AML-193 (cell line): ENCODE measurements at regions not wholly inside any gene's neighbourhood (a gene's known extent, or its start where the extent isn't known, plus 50 kb on each side); places are given as distances from the start of the nearest gene placed in this dataset.
"Not testable (repeated sequence)": the region's sequence is repeated elsewhere in the genome, so short reads cannot be mapped to it uniquely, and the experiment has no call there.

Experiments used
- DNase-seq, 2 experiments: peaks; one replicate each; lab custom pipeline; 2025; lab: John Stamatoyannopoulos, UW

GRCh38 chr12:111248236-111249017 is 120.5 kb downstream of the PHETA1 start:
- DNase-seq = no peak

GRCh38 chr12:111247083-111247783 is 121.7 kb downstream of the PHETA1 start:
- DNase-seq = no peak

DNA sequence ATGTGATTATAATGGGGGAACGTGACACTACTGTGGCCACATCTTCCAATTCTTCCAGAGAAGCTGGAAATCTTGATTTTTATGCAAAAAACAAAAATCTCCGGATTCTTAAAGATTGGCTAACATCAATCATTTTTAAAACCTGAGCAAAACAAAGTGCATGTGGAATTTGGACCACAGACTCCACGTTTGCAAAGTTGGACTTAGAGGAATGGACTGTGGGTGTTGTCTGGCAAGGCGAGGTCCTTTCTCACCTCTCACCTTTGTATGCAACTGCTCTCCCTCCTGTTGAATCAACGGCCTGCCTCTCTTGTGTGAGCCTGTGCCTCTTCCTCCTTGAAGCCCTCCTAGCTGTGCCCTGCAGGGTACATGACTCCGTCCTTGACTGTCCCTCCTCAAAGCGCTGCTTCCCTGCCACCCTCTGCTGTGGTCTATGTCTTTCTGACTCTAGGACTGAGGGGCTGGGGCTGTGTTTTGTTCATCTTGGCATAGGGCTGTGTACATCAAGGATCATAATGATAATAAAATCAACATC is 122.4 kb downstream of the PHETA1 start:
- DNase-seq = no peak

DNA sequence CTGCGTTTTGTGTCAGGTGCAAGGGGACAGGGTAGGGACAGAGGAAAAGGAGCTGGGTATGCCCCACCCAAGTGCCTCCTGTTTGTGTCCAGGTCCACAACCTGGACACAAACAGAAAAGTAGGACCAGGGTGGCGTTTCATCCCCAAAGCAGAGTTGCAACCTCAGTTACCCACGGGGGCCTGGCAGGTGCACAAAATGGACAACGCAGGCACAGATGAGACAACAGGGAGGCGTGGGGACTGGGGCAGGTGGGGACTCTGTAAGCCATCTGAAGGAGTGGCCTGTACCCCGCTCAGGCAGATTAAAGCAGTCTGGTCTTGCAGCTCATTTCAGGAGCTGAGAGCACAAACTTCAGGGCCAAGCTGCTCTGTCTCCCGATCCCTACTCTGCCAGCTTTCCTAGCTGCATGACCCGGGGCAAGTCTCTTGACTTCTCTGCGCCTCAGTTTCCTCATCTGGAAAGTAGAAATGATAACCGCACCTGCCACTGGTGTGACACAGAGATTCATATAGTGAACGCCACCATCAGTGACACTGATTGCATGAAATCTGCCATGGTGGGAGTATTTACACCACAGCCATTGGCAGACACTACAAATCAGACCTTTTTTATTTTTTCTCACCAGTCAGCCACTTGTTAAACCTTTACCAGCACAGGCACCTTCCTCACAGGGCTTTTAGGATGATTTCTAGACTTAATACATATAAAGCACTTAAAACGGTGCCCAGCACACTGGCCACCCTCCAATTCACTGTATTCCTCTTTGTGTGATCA is 123.0 kb downstream of the PHETA1 start:
- DNase-seq = no peak

DNA sequence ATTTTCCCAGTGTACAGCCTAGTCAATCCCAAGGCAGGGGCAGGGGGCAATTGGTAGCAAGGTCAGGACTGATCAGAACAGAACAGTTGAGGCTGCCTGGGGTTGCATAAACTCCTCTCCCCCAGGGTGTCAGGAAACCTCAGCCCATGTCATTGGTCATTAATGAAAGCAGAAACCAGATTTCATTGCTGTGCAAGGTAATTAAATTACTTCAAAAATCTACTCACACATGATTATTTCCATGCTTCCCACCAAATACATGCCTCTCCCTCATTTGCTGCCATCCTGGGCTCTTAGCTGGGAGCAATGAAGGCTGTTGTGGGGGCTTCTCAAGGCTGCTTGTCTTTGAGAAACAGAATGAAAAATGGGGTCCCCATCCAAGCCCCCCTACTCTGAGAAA is 124.2 kb downstream of the PHETA1 start:
- DNase-seq = no peak

- not testable (repeated sequence) for DNase-seq
These were observed 126.1 kb downstream of the PHETA1 start for GRCh38 chr12:111242817-111243216.

DNA sequence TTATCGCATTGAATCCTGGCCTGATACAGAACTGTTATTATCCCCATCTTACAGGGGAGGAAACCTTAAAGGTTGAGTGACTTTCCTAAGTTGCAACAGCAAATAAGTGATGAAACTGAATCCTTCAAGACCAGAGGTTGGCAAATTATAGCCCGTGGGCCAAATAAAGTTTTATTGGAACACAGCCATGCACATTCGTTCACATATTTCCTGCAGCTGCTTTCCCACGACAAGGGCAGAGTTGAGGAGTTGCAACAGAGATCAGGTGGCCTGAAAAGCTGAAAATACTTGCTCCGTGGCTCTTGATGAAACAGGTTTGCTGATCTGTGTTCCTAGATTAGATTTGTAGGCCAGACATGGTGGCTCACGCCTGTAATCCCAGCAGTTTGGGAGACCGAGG is 126.7 kb downstream of the PHETA1 start:
- no peak for DNase-seq

DNA sequence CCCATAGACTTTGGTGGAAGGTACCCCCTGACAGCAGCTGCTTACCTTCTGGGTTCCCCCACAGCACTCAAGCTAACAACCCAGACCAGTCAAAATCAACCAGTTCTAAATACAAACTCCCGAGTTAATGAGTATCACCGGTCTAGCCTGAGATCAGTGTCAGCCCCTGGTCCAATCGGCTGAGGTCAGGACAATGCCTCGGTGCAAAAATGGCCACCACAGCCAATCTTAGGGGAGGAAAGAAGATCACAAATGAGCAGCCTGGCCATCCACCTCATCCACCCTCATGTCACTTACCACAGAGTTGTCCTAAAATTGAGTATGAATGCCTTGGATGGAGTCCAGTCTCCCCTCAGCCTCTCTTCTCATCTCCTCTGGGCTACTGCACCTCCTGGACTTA is 128.5 kb downstream of the PHETA1 start:
- DNase-seq = no peak

GRCh38 chr12:111239235-111239634 is 129.7 kb downstream of the PHETA1 start:
- no peak for DNase-seq

DNA sequence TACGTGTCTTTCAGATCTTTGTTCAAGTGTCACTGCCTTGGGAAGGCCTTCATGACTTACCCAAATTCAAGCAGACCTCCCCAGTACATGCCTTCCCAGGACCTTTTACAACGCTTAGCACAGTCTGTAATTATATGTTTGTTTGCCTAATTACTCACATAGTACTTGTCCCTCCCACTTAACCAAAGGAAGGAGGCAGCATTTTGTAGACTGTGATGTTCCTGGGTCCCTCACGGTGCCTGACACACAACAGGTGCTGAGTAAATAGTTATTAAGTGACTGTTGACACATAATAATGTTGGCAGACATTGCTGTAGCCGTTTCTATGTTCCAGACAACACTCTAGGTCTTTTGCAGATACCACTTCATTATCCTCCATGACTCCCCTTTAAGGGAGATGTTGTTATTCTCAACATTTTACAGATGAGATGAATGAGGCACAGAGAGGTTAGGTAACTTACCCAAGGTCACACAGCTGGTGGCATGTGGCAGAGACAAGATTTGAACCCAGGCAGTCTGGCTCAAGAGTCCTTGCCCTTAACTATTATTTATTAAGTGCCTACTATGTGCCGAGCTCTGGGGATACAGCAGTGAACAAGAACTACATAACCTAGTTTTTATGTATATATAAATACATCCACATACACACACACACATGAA is 130.7 kb downstream of the PHETA1 start:
- DNase-seq = no peak

DNA sequence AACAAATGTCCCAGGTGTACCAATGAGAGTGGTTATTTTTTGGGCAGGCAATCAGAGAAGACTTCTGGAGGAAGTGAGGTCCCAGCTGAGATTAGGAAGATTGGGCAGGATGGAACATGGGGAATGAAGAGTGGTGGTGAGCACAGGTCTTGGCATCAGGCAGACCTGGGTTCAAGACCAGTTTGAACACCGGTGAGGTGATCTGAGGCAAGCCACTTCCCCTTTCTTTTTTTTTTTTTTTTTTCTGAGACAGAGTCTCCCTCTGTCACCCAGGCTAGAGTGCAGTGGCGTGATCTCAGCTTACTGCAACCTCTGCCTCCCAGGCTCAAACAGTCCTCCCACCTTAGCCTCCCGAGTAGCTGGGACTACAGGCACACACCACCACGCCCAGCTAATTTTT is 134.4 kb downstream of the PHETA1 start:
- not testable (repeated sequence) for DNase-seq

- DNase-seq = no peak
These were observed 135.1 kb downstream of the PHETA1 start for GRCh38 chr12:111233786-111234185.

DNA sequence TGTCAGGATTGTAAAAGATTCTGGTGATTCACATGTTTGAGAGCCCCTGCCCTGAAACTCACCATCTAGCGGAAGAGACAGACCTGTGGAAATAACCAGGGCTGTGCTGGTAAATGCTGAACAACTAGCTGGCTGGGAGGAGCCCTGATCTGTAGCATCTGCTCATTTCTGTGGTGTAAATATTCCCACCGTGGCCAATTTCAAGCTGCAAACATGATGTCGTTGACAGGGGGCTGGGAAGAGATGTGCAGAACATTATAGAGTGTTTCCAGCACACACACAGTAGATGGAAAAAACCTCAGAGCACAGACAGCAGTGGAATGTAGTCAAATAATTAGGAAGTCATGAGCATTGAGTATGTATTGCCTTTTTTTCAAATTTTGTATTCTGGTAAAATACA is 138.2 kb downstream of the PHETA1 start:
- no peak for DNase-seq

- no peak for DNase-seq
These were observed 139.8 kb downstream of the PHETA1 start for GRCh38 chr12:111228916-111229666.

GRCh38 chr12:111227476-111228420 is 141.1 kb downstream of the PHETA1 start:
- no peak for DNase-seq

DNA sequence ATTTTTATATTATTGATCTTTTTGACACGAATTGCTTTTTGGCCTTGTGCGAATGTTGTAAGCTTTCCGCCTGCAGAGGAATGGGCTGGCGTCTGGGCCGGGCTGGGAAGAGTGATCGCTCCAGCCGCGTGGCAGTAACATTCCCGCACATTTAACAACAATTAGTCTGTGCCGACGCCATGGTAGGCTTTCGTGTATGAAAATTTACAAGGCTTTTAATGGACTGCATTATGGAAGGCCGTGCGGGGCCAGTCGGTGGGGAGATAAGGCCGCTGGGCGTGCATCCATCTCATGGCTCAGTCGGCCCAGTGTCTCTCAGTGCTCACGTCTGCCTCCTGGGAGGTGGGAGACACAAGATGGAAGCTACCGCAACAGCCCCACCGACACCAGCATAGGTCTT is 142.2 kb downstream of the PHETA1 start:
- DNase-seq = no peak

DNA sequence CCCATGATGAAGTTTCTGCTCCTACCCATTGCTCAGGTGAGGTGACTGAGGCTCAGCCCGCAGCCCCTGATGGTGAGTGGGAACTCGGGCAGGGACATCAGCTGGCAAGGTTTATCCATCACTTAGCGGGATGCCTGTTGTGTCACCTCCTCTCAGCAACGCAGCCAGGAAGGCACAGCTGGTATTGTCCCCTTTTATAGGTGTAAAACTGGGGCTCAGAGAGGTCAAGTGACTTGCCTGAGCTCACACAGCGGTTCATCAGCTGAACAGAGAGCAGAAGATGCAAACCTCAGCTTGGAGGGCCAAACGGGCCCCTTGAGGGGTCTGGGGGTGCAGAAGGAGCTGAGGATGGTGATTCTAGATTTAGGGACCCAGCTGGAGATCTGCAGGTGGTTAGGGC is 143.6 kb downstream of the PHETA1 start:
- no peak for DNase-seq

DNA sequence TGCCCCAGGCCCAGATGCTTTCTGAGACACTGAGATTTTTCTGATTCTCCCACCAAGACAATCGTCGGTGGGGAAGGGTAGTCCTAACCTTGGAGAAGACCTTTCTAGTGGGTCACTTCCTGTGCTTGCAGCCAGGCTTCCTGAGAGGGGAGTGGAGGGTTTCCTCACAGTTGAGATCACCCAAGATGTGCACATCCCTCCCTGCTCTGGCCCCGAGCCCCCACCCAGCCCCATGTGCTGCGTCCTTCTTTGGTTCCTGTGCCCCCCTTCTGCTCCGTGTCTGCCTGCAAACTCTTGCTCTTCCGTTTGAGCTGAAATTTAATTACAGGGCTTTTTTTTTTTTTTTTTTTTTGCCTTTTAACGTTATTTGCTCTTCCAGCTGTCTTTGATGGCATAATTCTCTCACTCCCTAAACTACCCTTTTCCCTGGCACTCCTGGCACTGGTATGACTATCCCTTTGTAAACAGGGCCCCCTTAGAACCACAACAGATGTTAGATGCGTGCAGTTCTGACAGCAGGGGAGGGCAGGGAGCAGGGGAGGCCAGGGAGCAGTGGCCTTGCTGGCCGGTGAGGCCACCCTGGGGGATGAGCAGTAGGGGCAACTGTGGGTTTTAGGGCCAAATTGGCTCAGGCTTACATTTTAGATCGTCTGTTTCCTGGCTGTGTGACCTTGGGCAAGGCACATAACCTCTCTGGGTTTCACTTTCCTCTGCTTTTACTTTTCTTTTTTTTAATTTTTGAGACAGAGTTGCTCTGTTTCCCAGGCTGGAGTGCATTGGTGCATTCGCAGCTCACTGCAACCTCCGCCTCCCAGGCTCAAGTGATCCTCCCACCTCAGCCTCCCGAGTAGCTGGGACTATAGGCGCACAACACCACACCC is 144.5 kb downstream of the PHETA1 start:
- DNase-seq = peak in 1 of 2 experiments; percentile 18

DNA sequence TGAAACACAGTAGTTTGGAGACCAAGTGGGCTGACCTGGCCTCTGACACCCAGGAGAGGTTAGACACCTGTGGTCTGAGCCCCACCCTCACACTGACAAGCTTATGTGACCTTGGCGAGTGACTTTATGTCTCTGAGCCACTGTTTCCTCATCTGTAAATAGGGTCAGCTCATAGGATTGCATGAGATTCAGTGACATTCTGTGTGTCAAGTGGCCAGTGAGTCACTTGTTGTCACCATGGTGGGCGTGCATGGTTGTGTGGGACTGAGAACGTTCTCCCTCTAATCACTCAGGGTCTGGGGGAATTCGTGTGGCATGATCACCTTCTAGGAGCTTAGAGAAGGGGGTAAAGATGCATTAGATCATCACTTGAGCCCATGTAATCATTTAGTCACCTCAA is 146.4 kb downstream of the PHETA1 start:
- no peak for DNase-seq
